ENCODE measurements at regions not wholly inside any gene's neighbourhood (a gene's known extent, or its start where the extent isn't known, plus 50 kb on each side); places are given as distances from the start of the nearest gene placed in this dataset.
"Not testable (repeated sequence)": the region's sequence is repeated elsewhere in the genome, so short reads cannot be mapped to it uniquely, and the experiment has no call there.

DNA sequence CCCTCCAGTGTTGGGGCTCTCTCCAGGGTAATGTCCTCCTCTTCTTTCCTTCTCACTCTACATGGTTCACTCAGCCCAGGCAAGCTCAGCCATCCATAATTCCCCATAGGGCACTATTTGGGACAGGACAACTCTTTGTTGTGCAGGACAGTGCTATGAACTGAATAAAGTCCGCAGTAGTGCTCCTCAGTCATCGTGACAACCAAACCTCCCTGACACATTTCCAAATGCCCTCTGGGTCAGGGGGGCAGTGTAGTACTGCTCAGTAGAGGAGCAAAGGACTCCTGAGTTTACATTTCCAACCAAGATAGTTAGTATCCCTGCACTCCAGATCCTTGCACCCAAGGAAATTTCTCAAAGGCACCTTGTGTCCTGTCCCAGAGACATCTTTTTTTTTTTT, 97.4 kb upstream of the TERB2 start:
- not testable (repeated sequence) for H3K4me1 Mint-ChIP-seq; DNase-seq; H3K4me3 Mint-ChIP-seq; H3K36me3 Mint-ChIP-seq (ENCODE audit: low read depth); H3K27ac Mint-ChIP-seq
- Mint-ChIP-seq H3K9me3 (peaks cover 25% of the 10 kb centered on the region), H3K27me3 (ENCODE audit: low read depth, poor library complexity) (peaks cover 10% of the 10 kb centered on the region)

- not testable (repeated sequence) for H3K4me1 Mint-ChIP-seq; DNase-seq; H3K27me3 Mint-ChIP-seq (ENCODE audit: low read depth, poor library complexity); H3K27ac Mint-ChIP-seq; H3K36me3 Mint-ChIP-seq (ENCODE audit: low read depth); H3K4me3 Mint-ChIP-seq
- H3K9me3 Mint-ChIP-seq: peaks cover 25% of the 10 kb centered on the region
Observed at GRCh38 chr15:44860168-44860567, 96.3 kb upstream of the TERB2 start.

- DNase-seq: no peak
- no peak overlapping the region for H3K27ac Mint-ChIP-seq
- H3K4me3 Mint-ChIP-seq: no peak overlapping the region
- peaks cover 9% of the 10 kb centered on the region for H3K27me3 Mint-ChIP-seq (ENCODE audit: low read depth, poor library complexity)
- TF ChIP-seq CTCF (IDR thresholded peaks at IDR 0.05): no peak
- H3K9me3 Mint-ChIP-seq: peaks cover 29% of the 10 kb centered on the region
- no peaks in the 10 kb centered on the region for H3K4me1 Mint-ChIP-seq
- no peaks in the 10 kb centered on the region for H3K36me3 Mint-ChIP-seq (ENCODE audit: low read depth)
Observed at GRCh38 chr15:44861439-44861910, 95.0 kb upstream of the TERB2 start.

DNA sequence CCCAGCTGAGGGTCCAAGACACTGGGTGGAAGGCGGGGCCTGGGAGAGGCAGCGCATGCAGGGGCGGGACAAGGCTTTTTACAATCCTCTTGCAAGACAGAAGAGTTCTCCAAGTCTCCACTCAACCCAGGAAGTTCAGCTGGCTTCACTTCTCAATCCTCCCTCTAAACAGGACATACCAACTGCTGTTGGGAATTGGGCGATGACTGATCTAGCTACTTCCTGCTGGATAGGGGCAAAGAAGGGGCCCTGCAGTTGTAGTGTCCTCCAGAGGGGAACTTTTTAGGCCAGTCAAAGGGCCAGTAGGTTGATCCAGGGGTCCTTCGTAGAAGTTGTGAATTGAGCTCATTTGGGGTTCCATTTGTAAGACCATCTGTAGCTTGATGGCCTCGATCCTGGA, 94.6 kb upstream of the TERB2 start:
- peaks cover 34% of the 10 kb centered on the region for H3K9me3 Mint-ChIP-seq
- no peak for TF ChIP-seq CTCF (IDR thresholded peaks at IDR 0.05)
- no peaks in the 10 kb centered on the region for H3K36me3 Mint-ChIP-seq (ENCODE audit: low read depth)
- no peak for DNase-seq
- H3K4me3 Mint-ChIP-seq: no peak overlapping the region
- H3K27ac Mint-ChIP-seq: no peak overlapping the region
- peaks cover 14% of the 10 kb centered on the region for H3K27me3 Mint-ChIP-seq (ENCODE audit: low read depth, poor library complexity)
- H3K4me1 Mint-ChIP-seq: no peaks in the 10 kb centered on the region

- not testable (repeated sequence) for H3K4me3 Mint-ChIP-seq; H3K27ac Mint-ChIP-seq; DNase-seq; H3K36me3 Mint-ChIP-seq (ENCODE audit: low read depth); H3K4me1 Mint-ChIP-seq
- H3K27me3 Mint-ChIP-seq (ENCODE audit: low read depth, poor library complexity): peaks cover 19% of the 10 kb centered on the region
- peaks cover 40% of the 10 kb centered on the region for H3K9me3 Mint-ChIP-seq
Observed at GRCh38 chr15:44862866-44863265, 93.6 kb upstream of the TERB2 start.

GRCh38 chr15:44868100-44868499, 88.4 kb upstream of the TERB2 start:
- H3K27ac Mint-ChIP-seq; H3K4me1 Mint-ChIP-seq; DNase-seq; H3K36me3 Mint-ChIP-seq (ENCODE audit: low read depth); H3K4me3 Mint-ChIP-seq: not testable (repeated sequence)
- H3K9me3 Mint-ChIP-seq: peaks cover 43% of the 10 kb centered on the region
- H3K27me3 Mint-ChIP-seq (ENCODE audit: low read depth, poor library complexity): peaks cover 37% of the 10 kb centered on the region

GRCh38 chr15:44870125-44870524, 86.4 kb upstream of the TERB2 start:
- not testable (repeated sequence) for H3K4me3 Mint-ChIP-seq, DNase-seq

GRCh38 chr15:44873103-44873502, 83.4 kb upstream of the TERB2 start:
- Mint-ChIP-seq H3K27me3 (ENCODE audit: low read depth, poor library complexity) (peaks cover 27% of the 10 kb centered on the region), H3K27ac (no peak overlapping the region), H3K9me3 (peaks cover 70% of the 10 kb centered on the region), H3K4me1 (no peaks in the 10 kb centered on the region), H3K36me3 (ENCODE audit: low read depth) (no peaks in the 10 kb centered on the region), H3K4me3 (no peak overlapping the region)
- no peak for TF ChIP-seq CTCF (IDR thresholded peaks at IDR 0.05)
- no peak for DNase-seq

More at GRCh38 chr15:44870125-44870524, 86.4 kb upstream of the TERB2 start:
- H3K4me1 Mint-ChIP-seq; H3K27ac Mint-ChIP-seq; H3K36me3 Mint-ChIP-seq (ENCODE audit: low read depth): not testable (repeated sequence)
- Mint-ChIP-seq H3K9me3 (peaks cover 58% of the 10 kb centered on the region), H3K27me3 (ENCODE audit: low read depth, poor library complexity) (peaks cover 36% of the 10 kb centered on the region)
